Gastrocnemius medialis (tissue), 4 donors: ENCODE measurements at regions not wholly inside any gene's neighbourhood (a gene's known extent, or its start where the extent isn't known, plus 50 kb on each side); places are given as distances from the start of the nearest gene placed in this dataset.

Experiments
- ATAC-seq, 2 donors: fragments of 150-250 bp; one replicate each; pipeline ENCODE4 v1.9.1; 2016
- DNase-seq, 2 donors: peaks; one replicate each; pipeline ENCODE4 v3.0.0-alpha.2; 2019
- H3K27ac ChIP-seq, 4 donors: fragments of 200-600 bp; sonication (generic); 1 replicate in 1 of 4; 2 replicates in 3 of 4; pipeline ENCODE4 v1.5.1; 2016 to 2018; ENCODE audit warnings: mild to moderate bottlenecking in 2 of 4, moderate library complexity in 1 of 4
- H3K27me3 ChIP-seq, 3 donors: fragments of 200-600 bp; sonication (generic) in 2 of 3; 1 replicate in 1 of 3; 2 replicates in 2 of 3; pipeline versions ENCODE4 v1.5.1 to v1.6.0; 2016 to 2019; ENCODE audit warnings: mild to moderate bottlenecking in 1 of 3, moderate library complexity in 1 of 3
- H3K36me3 ChIP-seq, 2 donors: fragments of 200-600 bp; sonication (generic) in 1 of 2; one replicate each; pipeline ENCODE4 v1.5.1; 2017 to 2018
- H3K4me1 ChIP-seq, 2 donors: fragments of 200-600 bp; sonication (generic) in 1 of 2; one replicate each; pipeline ENCODE4 v1.5.1; 2016 to 2017; ENCODE audit warnings: mild to moderate bottlenecking in 2 of 2
- H3K4me3 ChIP-seq, 4 donors: fragments of 200-600 bp; sonication (generic) in 3 of 4; 1 replicate in 1 of 4; 2 replicates in 3 of 4; pipeline ENCODE4 v1.5.1; 2016 to 2019; ENCODE audit warnings: mild to moderate bottlenecking in 2 of 4
- H3K9me3 ChIP-seq, 3 donors: fragments of 200-600 bp; sonication (generic) in 2 of 3; 1 replicate in 1 of 3; 2 replicates in 2 of 3; pipeline ENCODE4 v1.5.1; 2016 to 2019
- CTCF ChIP-seq, 5 experiments: fragments of 450-650 bp in 3 of 5; fragments of 200-600 bp in 2 of 5; sonication (generic) in 2 of 5; IDR thresholded peaks in 4 of 5; conservative IDR thresholded peaks in 1 of 5; 1 replicate in 4 of 5; 2 replicates in 1 of 5; pipeline ENCODE4 v1.5.1; 2016 to 2019; ENCODE audit warnings: antibody characterized with exemption in 5 of 5, mild to moderate bottlenecking in 3 of 5, moderate library complexity in 3 of 5
- POLR2A ChIP-seq, 2 donors: fragments of 450-650 bp; IDR thresholded peaks; one replicate each; pipeline ENCODE4 v1.6.1; 2017; ENCODE audit warnings: antibody characterized with exemption in 2 of 2, mild to moderate bottlenecking in 2 of 2, moderate library complexity in 2 of 2
- in situ Hi-C, 4 donors: fragments of 200-750 bp; cut with MboI; loops; one replicate each; pipeline versions ENCODE4 v1.15.0 to v1.8.0; 2017; ENCODE audit warnings: low sequenced_read_pairs in 4 of 4
- intact Hi-C: fragments of 100-400 bp; cut with DNase I; formaldehyde crosslinking; loops from one replicate; pipeline ENCODE4 v1.15.1; 2023; ENCODE audit warnings: low total_unique reads

- Histone ChIP-seq H3K27me3 (no peaks in the 10 kb centered on the region), H3K36me3 (no peaks in the 10 kb centered on the region), H3K9me3 (no peaks in the 10 kb centered on the region), H3K4me1 (peaks cover 11 to 15% of the 10 kb centered on the region in 2 donors), H3K27ac (no peak overlapping the region), H3K4me3 (no peak overlapping the region)
- intact Hi-C loops (loop anchor here (10.0 kb wide), 1 partner anchor 1209 kb away; no protein-coding TSS in a partner anchor), in situ Hi-C loops (loop anchor here in 3 of 4 donors (10.0 to 25.0 kb wide), 3 partner anchors 967 to 1217 kb away; no protein-coding TSS in a partner anchor)
- ATAC-seq, result no peak
- TF ChIP-seq POLR2A (IDR thresholded peaks at IDR 0.05) (no peak), CTCF (IDR thresholded peaks at IDR 0.05 in 4 of 5, conservative IDR thresholded peaks at IDR 0.05 in 1 of 5) (no peak)
- no peak for DNase-seq
Measured at GRCh38 chr5:68454172-68454571, 238.6 kb downstream of the PIK3R1 start.

- TF ChIP-seq CTCF (IDR thresholded peaks at IDR 0.05 in 4 of 5, conservative IDR thresholded peaks at IDR 0.05 in 1 of 5), result no peak
- TF ChIP-seq POLR2A (IDR thresholded peaks at IDR 0.05), result no peak
- Histone ChIP-seq H3K27me3 (no peaks in the 10 kb centered on the region), H3K36me3 (no peaks in the 10 kb centered on the region), H3K4me3 (no peak overlapping the region), H3K9me3 (no peaks in the 10 kb centered on the region), H3K4me1 (peaks cover 9 to 15% of the 10 kb centered on the region in 2 donors), H3K27ac (no peak overlapping the region)
- no peak for ATAC-seq
- intact Hi-C loops, result loop anchor here (5.0 to 10.0 kb wide), 2 partner anchors 258 to 1210 kb away; no protein-coding TSS in a partner anchor
- DNase-seq, result no peak
- in situ Hi-C loops, result loop anchor here in 3 of 4 donors (5.0 to 25.0 kb wide), 4 partner anchors 167 to 1217 kb away; no protein-coding TSS in a partner anchor
Measured at GRCh38 chr5:68454766-68455165, 239.2 kb downstream of the PIK3R1 start.

- intact Hi-C loops (loop anchor here (5.0 to 10.0 kb wide), 2 partner anchors 257 to 1210 kb away; no protein-coding TSS in a partner anchor), in situ Hi-C loops (loop anchor here in 3 of 4 donors (5.0 to 25.0 kb wide), 4 partner anchors 168 to 1218 kb away; no protein-coding TSS in a partner anchor)
- TF ChIP-seq POLR2A (IDR thresholded peaks at IDR 0.05), result no peak
- TF ChIP-seq CTCF (IDR thresholded peaks at IDR 0.05 in 4 of 5, conservative IDR thresholded peaks at IDR 0.05 in 1 of 5), result no peak
- H3K9me3 ChIP-seq, result no peaks in the 10 kb centered on the region
- H3K4me3 ChIP-seq, result no peak overlapping the region
- ATAC-seq (no peak), DNase-seq (no peak)
- peaks cover 5 to 20% of the 10 kb centered on the region in 2 donors for H3K4me1 ChIP-seq
- H3K27ac ChIP-seq, result no peak overlapping the region
- H3K27me3 ChIP-seq, result no peaks in the 10 kb centered on the region
- H3K36me3 ChIP-seq, result no peaks in the 10 kb centered on the region
Measured at GRCh38 chr5:68455216-68455615, 239.7 kb downstream of the PIK3R1 start.

GRCh38 chr5:68456756-68457217, 241.2 kb downstream of the PIK3R1 start:
- H3K27ac ChIP-seq, result peak overlapping the region in 1 of 4 donors; percentile 16
- DNase-seq, result peak in 1 of 2 donors; percentile 48
- no peaks in the 10 kb centered on the region for H3K27me3 ChIP-seq
- peaks cover 0 to 16% of the 10 kb centered on the region in 2 donors for H3K4me1 ChIP-seq
- no peaks in the 10 kb centered on the region for H3K9me3 ChIP-seq
- peak; percentile 88 to 92 for ATAC-seq
- in situ Hi-C loops (loop anchor here in 3 of 4 donors (5.0 to 25.0 kb wide), 4 partner anchors 169 to 1219 kb away; no protein-coding TSS in a partner anchor), intact Hi-C loops (loop anchor here (5.0 to 10.0 kb wide), 2 partner anchors 256 to 1212 kb away; no protein-coding TSS in a partner anchor)
- no peak overlapping the region for H3K4me3 ChIP-seq
- TF ChIP-seq CTCF (IDR thresholded peaks at IDR 0.05 in 4 of 5, conservative IDR thresholded peaks at IDR 0.05 in 1 of 5), result no peak
- no peak for TF ChIP-seq POLR2A (IDR thresholded peaks at IDR 0.05)
- no peaks in the 10 kb centered on the region for H3K36me3 ChIP-seq
